DND-41 (cell line): ENCODE measurements at regions not wholly inside any gene's neighbourhood (a gene's known extent, or its start where the extent isn't known, plus 50 kb on each side); places are given as distances from the start of the nearest gene placed in this dataset.

Experiments
- EZH2 ChIP-seq: IDR thresholded peaks from 3 replicates; pipeline ENCODE4 v1.6.1; 2012; ENCODE audit warnings: borderline replicate concordance, low read depth, mild to moderate bottlenecking, moderate library complexity, low read length, inconsistent platforms; ENCODE audit not compliant: severe bottlenecking
- TF ChIP-seq, protein P1 (sequence below): IDR thresholded peaks from 2 replicates; pipeline ENCODE4 v1.5.1; 2012; ENCODE audit warnings: borderline replicate concordance, low read length, moderate library complexity, mild to moderate bottlenecking; ENCODE audit not compliant: poor library complexity, severe bottlenecking; ENCODE audit errors: extremely low read depth

DNA sequence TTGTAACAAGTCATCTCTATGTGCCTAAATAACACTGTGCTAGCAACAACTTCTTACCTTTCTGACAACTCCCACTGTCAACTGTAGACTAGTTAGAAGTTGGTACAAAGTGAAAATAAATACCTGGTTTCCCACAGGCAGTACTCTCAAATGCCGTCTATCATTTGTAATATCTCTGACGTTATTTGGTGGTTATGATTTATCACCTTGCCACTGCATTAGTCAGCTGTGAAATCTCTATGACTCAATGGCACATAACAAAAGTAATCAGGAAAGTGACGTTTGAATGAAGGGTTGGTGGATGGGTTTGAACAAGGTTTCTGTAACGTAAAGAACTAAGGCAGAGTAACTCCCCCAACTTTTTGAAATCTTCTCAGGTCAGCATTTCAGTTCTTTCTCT lies 592.3 kb downstream of the MAT2B start:
- no peak for TF ChIP-seq EZH2
- TF ChIP-seq, protein P1, sequence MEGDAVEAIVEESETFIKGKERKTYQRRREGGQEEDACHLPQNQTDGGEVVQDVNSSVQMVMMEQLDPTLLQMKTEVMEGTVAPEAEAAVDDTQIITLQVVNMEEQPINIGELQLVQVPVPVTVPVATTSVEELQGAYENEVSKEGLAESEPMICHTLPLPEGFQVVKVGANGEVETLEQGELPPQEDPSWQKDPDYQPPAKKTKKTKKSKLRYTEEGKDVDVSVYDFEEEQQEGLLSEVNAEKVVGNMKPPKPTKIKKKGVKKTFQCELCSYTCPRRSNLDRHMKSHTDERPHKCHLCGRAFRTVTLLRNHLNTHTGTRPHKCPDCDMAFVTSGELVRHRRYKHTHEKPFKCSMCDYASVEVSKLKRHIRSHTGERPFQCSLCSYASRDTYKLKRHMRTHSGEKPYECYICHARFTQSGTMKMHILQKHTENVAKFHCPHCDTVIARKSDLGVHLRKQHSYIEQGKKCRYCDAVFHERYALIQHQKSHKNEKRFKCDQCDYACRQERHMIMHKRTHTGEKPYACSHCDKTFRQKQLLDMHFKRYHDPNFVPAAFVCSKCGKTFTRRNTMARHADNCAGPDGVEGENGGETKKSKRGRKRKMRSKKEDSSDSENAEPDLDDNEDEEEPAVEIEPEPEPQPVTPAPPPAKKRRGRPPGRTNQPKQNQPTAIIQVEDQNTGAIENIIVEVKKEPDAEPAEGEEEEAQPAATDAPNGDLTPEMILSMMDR: no peak
